Epithelial cell of esophagus (primary cell): ENCODE measurements at regions not wholly inside any gene's neighbourhood (a gene's known extent, or its start where the extent isn't known, plus 50 kb on each side); places are given as distances from the start of the nearest gene placed in this dataset.
A peak's percentile ranks its signal among the peaks of the same experiment; 100 is the strongest.

ENCODE experiments used
- DNase-seq: peaks from one replicate; pipeline ENCODE4 v3.0.0; 2010; ENCODE audit warnings: low read depth
- H3K4me3 ChIP-seq: 2 replicates; pipeline ENCODE4 v1.5.1; 2011; ENCODE audit warnings: mild to moderate bottlenecking, low read length, control low read depth
- TF ChIP-seq, protein P1 (sequence below): IDR thresholded peaks from 2 replicates; pipeline ENCODE4 v1.5.1; 2011; ENCODE audit warnings: low read depth, mild to moderate bottlenecking, low read length, control low read depth, inconsistent platforms; ENCODE audit not compliant: insufficient read depth; ENCODE audit errors: missing control alignments

DNA sequence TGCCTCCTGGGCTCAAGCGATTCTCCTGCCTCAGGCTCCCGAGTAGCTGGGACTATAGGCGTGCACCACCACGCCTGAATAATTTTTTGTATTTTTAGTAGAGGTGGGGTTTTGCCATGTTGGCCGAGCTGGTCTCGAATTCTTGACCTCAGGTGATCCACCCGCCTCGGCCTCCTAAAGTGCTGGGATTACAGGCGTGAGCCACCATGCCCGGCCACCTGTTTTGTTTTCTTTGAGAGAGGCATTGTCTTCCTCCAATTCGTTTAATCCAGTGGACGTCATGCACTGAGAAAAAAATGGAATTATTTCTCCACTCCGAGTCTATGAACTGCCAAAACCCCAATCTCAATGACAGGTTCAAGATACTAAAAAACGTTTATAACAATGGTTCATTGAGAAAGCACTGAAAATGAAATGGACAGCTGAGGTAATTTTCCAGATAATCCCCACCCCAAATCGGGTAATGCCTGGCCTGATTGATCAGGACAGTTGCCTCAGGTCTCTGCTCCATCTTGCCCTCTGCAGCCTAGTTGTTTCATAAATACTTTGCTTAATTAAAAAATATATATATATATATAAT is 132.7 kb upstream of the PARP11 start:
- TF ChIP-seq, protein P1, sequence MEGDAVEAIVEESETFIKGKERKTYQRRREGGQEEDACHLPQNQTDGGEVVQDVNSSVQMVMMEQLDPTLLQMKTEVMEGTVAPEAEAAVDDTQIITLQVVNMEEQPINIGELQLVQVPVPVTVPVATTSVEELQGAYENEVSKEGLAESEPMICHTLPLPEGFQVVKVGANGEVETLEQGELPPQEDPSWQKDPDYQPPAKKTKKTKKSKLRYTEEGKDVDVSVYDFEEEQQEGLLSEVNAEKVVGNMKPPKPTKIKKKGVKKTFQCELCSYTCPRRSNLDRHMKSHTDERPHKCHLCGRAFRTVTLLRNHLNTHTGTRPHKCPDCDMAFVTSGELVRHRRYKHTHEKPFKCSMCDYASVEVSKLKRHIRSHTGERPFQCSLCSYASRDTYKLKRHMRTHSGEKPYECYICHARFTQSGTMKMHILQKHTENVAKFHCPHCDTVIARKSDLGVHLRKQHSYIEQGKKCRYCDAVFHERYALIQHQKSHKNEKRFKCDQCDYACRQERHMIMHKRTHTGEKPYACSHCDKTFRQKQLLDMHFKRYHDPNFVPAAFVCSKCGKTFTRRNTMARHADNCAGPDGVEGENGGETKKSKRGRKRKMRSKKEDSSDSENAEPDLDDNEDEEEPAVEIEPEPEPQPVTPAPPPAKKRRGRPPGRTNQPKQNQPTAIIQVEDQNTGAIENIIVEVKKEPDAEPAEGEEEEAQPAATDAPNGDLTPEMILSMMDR: no peak

DNA sequence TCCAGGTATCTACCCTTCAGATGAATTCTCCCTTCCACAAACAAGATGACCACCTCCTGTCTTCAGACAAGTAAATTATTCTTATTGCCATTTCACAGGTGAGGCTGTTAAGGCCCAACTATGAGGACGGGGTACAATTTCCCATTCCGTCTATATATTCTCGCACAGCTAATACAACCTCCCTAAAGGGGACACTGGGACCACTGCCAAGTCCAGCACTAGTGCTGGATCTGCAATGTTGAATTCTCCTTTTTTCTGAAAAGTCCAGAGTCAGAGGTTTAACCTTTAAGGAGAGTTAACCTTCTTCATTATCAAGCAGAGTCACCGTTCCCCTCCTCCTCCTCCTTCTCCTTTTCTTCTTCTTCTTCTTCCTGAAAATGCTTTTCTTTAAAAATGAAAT is 130.4 kb upstream of the PARP11 start:
- no peak overlapping the region for H3K4me3 ChIP-seq
- TF ChIP-seq, protein P1: no peak
- DNase-seq: no peak

More for the DNA sequence above, 132.7 kb upstream of the PARP11 start:
- H3K4me3 ChIP-seq: no peak overlapping the region
- DNase-seq: no peak

DNA sequence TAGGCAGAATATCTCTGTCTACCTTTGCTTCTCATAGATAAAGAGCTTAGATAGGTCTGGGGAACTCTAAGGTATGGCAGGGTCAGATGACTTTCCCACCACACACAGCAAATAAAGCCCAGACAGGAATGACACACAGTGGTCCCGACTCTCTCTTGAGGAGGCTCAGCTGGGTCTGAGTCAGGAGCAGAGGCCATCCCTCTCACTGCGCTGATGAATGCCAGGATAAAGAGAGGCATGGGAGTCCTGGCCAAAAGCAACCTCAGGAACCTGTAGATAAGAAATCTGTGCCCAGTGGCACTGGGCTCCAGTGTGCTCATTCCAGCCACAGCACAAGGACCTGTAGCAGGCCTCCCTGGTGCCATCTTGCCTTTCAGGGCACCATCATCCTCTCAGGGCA is 129.4 kb upstream of the PARP11 start:
- H3K4me3 ChIP-seq: no peak overlapping the region
- TF ChIP-seq, protein P1: no peak
- DNase-seq: no peak

DNA sequence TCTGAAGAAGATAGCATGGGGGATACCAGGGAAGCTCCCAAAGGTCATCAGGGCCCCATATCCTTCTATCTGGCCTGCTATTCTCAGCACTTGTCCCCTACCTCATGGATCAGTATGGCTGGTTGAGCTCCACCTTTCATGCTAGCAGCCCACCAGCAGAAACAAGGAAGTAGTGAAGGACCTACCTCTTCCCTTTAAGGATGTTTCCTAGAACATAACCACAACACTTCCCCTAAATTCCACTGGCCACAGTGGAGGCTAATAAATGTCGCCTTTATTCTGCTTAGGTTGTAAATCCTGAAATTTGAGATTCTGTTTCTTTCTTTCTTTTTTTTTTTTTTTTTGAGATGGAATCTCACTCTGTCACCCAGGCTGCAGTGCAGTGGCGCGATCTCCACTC is 128.6 kb upstream of the PARP11 start:
- TF ChIP-seq, protein P1: no peak
- DNase-seq: no peak
- H3K4me3 ChIP-seq: no peak overlapping the region

DNA sequence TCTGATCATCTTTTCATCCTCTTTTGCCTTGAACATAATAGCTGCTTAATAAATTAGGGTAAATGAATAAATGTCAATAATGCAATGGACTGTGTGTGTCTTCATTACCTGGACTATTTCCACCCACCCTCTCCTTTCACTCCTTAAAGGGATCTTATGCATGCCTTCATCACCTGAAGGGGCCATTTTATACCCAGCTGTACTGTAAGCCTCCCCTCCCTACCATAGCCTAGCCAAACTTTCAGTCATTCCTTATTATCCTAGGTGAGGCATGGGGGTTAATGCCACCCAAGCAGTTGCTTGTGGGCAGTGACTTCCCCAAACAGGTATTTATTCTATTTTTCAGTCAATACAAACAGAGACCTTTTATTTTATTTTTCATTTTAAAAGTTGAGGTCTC is 127.8 kb upstream of the PARP11 start:
- TF ChIP-seq, protein P1: no peak
- no peak overlapping the region for H3K4me3 ChIP-seq
- no peak for DNase-seq

DNA sequence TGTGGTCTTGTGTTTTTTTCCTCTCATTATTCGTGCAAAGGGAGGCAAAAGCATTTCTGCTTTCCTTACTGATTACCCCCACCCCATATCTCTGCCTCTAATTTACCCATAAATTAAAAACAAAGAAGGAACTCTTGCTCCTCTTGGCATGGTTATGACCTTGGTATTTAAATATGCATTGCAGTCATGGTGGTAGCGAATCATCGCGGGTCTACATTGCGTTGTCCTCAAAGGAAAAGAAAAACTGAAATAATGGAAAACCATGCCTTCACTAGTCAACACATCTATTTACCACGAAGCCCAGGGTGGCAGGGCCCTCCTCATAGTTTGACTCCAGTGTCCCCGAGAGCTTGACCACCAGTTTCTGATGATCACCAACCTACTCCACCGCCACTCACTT is 126.7 kb upstream of the PARP11 start:
- TF ChIP-seq, protein P1: no peak
- no peak overlapping the region for H3K4me3 ChIP-seq
- DNase-seq: no peak

DNA sequence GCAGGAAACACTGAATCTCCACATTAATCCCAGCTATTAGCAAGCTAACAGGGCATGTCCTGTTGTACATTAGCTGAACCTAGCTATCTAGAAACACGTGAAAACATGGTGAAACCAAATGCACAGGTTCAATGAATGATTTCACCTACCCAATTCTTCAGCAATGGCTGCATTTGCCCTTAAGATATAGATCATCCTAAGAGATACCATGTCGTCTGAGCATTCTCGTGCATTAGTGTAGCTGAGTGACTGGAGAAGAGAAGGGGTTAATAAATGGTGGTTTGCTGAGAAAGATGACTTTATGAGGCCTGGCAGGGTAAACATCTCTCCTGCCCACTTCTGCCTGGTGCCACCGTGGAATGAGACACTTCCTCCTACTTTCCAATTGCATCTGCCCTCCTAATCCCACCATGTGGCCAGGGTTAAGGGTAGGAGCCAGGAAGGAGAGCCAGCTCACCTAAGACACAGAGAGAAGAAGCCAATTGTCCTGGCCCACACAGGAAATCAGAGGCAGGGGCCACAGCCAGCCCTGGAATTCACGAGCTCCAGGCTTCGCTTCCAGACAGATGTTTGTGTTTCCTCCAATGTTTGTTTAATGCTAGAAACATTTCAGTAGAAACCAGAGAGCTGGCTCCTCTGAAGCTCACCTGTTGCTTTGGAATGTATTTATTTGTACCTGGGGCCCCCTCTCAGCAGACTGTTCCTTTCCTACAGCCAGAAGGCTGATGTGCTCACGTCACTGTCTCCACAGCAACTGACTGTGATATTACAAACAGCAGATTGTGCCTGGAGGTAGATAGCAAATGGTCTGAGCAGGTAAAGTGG is 126.0 kb upstream of the PARP11 start:
- peak; percentile 92 for DNase-seq
- no peak overlapping the region for H3K4me3 ChIP-seq

More for the DNA sequence above, 126.0 kb upstream of the PARP11 start:
- TF ChIP-seq, protein P1: no peak
